Caco-2 (cell line): ENCODE measurements at regions not wholly inside any gene's neighbourhood (a gene's known extent, or its start where the extent isn't known, plus 50 kb on each side); places are given as distances from the start of the nearest gene placed in this dataset.

Experiments
- BruUV-seq: library from RNA; stranded (reverse); fragments of 400-500 nt; replicated peaks from 2 replicates; lab custom pipeline; 2021; lab: Mats Ljungman, UMichigan
- CTCF ChIA-PET: fragments of 300-600 bp; sonication (Branson Sonifier 250); formaldehyde crosslinking; loops from one replicate; lab custom pipeline; 2022; ENCODE audit warnings: antibody characterized with exemption; lab: Charles Lee
- POLR2A ChIA-PET: fragments of 300-600 bp; sonication (Branson Sonifier 250); formaldehyde crosslinking; loops from one replicate; lab custom pipeline; 2022; ENCODE audit warnings: antibody characterized with exemption; lab: Charles Lee
- DNase-seq, 2 experiments: peaks; one replicate each; pipeline versions ENCODE4 v3.0.0 to v3.0.0-alpha.2; 2020 to 2022
- H3K27me3 ChIP-seq: replicated peaks from 2 replicates; pipeline ENCODE4 v1.6.0; 2011; ENCODE audit warnings: low read length; ENCODE audit not compliant: control insufficient read depth, insufficient read depth
- H3K36me3 ChIP-seq: 2 replicates; pipeline ENCODE4 v1.5.1; 2011; ENCODE audit warnings: low read length; ENCODE audit not compliant: control insufficient read depth, insufficient read depth
- H3K4me1 ChIP-seq: fragments of 250-450 bp; sonication (Bioruptor Pico); 2 replicates; pipeline ENCODE4 v1.5.1; 2020; ENCODE audit warnings: mild to moderate bottlenecking
- H3K4me3 ChIP-seq: 2 replicates; pipeline ENCODE4 v1.5.1; 2011; ENCODE audit warnings: low read depth, mild to moderate bottlenecking, control low read depth, low read length
- H3K9me3 ChIP-seq: fragments of 250-450 bp; sonication (Bioruptor Pico); 2 replicates; pipeline ENCODE4 v1.5.1; 2020; ENCODE audit warnings: mild to moderate bottlenecking, moderate library complexity
- H3K27ac Mint-ChIP-seq: one replicate; pipeline ENCODE4 v1.8.0; 2022; ENCODE audit warnings: mixed read lengths; ENCODE audit not compliant: unreplicated experiment
- H3K27me3 Mint-ChIP-seq: one replicate; pipeline ENCODE4 v1.8.0; 2022; ENCODE audit warnings: mixed read lengths; ENCODE audit not compliant: insufficient read depth, unreplicated experiment
- H3K36me3 Mint-ChIP-seq: one replicate; pipeline ENCODE4 v1.8.0; 2022; ENCODE audit warnings: mild to moderate bottlenecking, mixed read lengths; ENCODE audit not compliant: insufficient read depth, unreplicated experiment
- H3K4me1 Mint-ChIP-seq: one replicate; pipeline ENCODE4 v1.8.0; 2022; ENCODE audit warnings: low read depth, mixed read lengths; ENCODE audit not compliant: unreplicated experiment
- H3K4me3 Mint-ChIP-seq: one replicate; pipeline ENCODE4 v1.8.0; 2022; ENCODE audit warnings: mild to moderate bottlenecking, moderate library complexity, mixed read lengths; ENCODE audit not compliant: unreplicated experiment
- H3K9me3 Mint-ChIP-seq: one replicate; pipeline ENCODE4 v1.8.0; 2022; ENCODE audit warnings: mixed read lengths; ENCODE audit not compliant: unreplicated experiment
- intact Hi-C: fragments of 100-400 bp; cut with micrococcal nuclease; formaldehyde crosslinking; loops from one replicate; pipeline ENCODE4 v1.10.0; 2022; ENCODE audit not compliant: unreplicated experiment
- TF ChIP-seq, protein P1 (sequence below), 2 experiments: fragments of 200-600 bp in 1 of 2; IDR thresholded peaks; 1 replicate in 1 of 2; 2 replicates in 1 of 2; pipeline versions ENCODE4 v1.5.1 to v1.8.0; 2011 to 2022; ENCODE audit warnings: antibody characterized with exemption in 1 of 2, control low read depth in 1 of 2, inconsistent platforms in 1 of 2, low read depth in 1 of 2, low read length in 1 of 2, mild to moderate bottlenecking in 1 of 2, moderate library complexity in 1 of 2; ENCODE audit not compliant: insufficient read depth in 1 of 2, severe bottlenecking in 1 of 2, unreplicated experiment in 1 of 2

DNA sequence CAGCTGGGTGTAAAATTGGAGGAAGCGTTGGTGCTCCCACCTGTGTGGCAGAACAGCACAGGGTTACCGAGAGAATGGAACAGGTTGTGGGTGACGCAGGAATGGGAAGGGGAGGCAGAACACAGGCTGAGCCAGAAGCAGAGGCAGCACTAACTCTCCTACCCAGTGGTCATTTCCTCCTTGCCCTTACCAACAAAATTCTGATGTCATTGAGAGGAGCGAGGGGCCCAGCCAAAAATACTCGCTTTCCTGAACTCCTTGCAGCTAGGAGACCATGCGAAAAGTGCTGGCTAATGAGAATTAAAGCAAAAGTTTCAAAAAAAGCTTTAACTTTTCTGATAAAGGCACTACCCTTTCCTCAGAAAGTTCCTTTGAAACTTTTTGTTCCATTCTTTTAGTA is 54.4 kb upstream of the HMGA2 start:
- Mint-ChIP-seq H3K27ac (no peak overlapping the region), H3K9me3 (no peaks in the 10 kb centered on the region), H3K4me1 (no peaks in the 10 kb centered on the region), H3K4me3 (no peak overlapping the region), H3K36me3 (no peaks in the 10 kb centered on the region), H3K27me3 (no peaks in the 10 kb centered on the region)
- Histone ChIP-seq H3K27me3 (no peaks in the 10 kb centered on the region), H3K4me3 (no peak overlapping the region), H3K9me3 (no peaks in the 10 kb centered on the region), H3K4me1 (no peaks in the 10 kb centered on the region), H3K36me3 (no peaks in the 10 kb centered on the region)
- intact Hi-C loops, result no loop called here
- CTCF ChIA-PET, result no interaction called here
- TF ChIP-seq, protein P1, sequence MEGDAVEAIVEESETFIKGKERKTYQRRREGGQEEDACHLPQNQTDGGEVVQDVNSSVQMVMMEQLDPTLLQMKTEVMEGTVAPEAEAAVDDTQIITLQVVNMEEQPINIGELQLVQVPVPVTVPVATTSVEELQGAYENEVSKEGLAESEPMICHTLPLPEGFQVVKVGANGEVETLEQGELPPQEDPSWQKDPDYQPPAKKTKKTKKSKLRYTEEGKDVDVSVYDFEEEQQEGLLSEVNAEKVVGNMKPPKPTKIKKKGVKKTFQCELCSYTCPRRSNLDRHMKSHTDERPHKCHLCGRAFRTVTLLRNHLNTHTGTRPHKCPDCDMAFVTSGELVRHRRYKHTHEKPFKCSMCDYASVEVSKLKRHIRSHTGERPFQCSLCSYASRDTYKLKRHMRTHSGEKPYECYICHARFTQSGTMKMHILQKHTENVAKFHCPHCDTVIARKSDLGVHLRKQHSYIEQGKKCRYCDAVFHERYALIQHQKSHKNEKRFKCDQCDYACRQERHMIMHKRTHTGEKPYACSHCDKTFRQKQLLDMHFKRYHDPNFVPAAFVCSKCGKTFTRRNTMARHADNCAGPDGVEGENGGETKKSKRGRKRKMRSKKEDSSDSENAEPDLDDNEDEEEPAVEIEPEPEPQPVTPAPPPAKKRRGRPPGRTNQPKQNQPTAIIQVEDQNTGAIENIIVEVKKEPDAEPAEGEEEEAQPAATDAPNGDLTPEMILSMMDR (IDR thresholded peaks at IDR 0.05; ENCODE audit: insufficient read depth in 1 of 2, low read depth in 1 of 2, low read length in 1 of 2, severe bottlenecking in 1 of 2, unreplicated experiment in 1 of 2), result no peak
- no TSS peak for BruUV-seq
- DNase-seq, result no peak
- POLR2A ChIA-PET, result no interaction called here
